Neuronal stem cell (in vitro differentiated cells): ENCODE measurements at regions not wholly inside any gene's neighbourhood (a gene's known extent, or its start where the extent isn't known, plus 50 kb on each side); places are given as distances from the start of the nearest gene placed in this dataset.
"Not testable (repeated sequence)": the region's sequence is repeated elsewhere in the genome, so short reads cannot be mapped to it uniquely, and the experiment has no call there.

Experiments
- DNase-seq: peaks from one replicate; pipeline ENCODE4 v3.0.0-alpha.2; 2013; ENCODE audit warnings: low spot score
- H2AFZ ChIP-seq: one replicate; pipeline ENCODE4 v1.6.1; 2013; ENCODE audit warnings: mild to moderate bottlenecking, low read length, inconsistent platforms
- H2AK5ac ChIP-seq: 2 replicates; pipeline ENCODE4 v1.6.1; 2013; ENCODE audit warnings: low read depth, mild to moderate bottlenecking, inconsistent platforms, low read length, moderate library complexity, mixed read lengths
- H2BK120ac ChIP-seq: 2 replicates; pipeline ENCODE4 v1.6.1; 2013; ENCODE audit warnings: low read depth, mild to moderate bottlenecking, inconsistent platforms, low read length, moderate library complexity, mixed read lengths
- H2BK12ac ChIP-seq: one replicate; pipeline ENCODE4 v1.6.1; 2013; ENCODE audit warnings: low read length, inconsistent platforms
- H2BK15ac ChIP-seq: 2 replicates; pipeline ENCODE4 v1.6.1; 2013; ENCODE audit warnings: mild to moderate bottlenecking, low read length, inconsistent platforms, mixed read lengths
- H2BK5ac ChIP-seq: one replicate; pipeline ENCODE4 v1.6.1; 2013; ENCODE audit warnings: inconsistent platforms, mild to moderate bottlenecking, low read length, moderate library complexity
- H3K14ac ChIP-seq: one replicate; pipeline ENCODE4 v1.6.1; 2013; ENCODE audit warnings: low read length, inconsistent platforms
- H3K18ac ChIP-seq: 2 replicates; pipeline ENCODE4 v1.6.1; 2013; ENCODE audit warnings: low read length, inconsistent platforms
- H3K23ac ChIP-seq: 2 replicates; pipeline ENCODE4 v1.6.1; 2013; ENCODE audit warnings: low read depth, mild to moderate bottlenecking, mixed read lengths, low read length, inconsistent platforms; ENCODE audit not compliant: poor library complexity
- H3K27ac ChIP-seq: replicated peaks from 3 replicates; pipeline ENCODE4 v1.5.1; 2013; ENCODE audit warnings: low read length, inconsistent platforms
- H3K27me3 ChIP-seq, 3 experiments: 2 replicates each; pipeline ENCODE4 v1.6.1; 2013; ENCODE audit warnings: low read length in 3 of 3, mild to moderate bottlenecking in 2 of 3, inconsistent platforms in 1 of 3, low read depth in 1 of 3, mixed read lengths in 1 of 3, moderate library complexity in 1 of 3; ENCODE audit not compliant: control insufficient read depth in 3 of 3, insufficient read depth in 3 of 3
- H3K36me3 ChIP-seq, 2 donors: replicated peaks in 1 of 2; 2 replicates each; pipeline ENCODE4 v1.6.1; 2013; ENCODE audit warnings: low read length in 2 of 2; ENCODE audit not compliant: control insufficient read depth in 2 of 2, insufficient read depth in 2 of 2
- H3K4ac ChIP-seq: 2 replicates; pipeline ENCODE4 v1.6.1; 2013; ENCODE audit warnings: inconsistent platforms, mild to moderate bottlenecking, low read length, moderate library complexity
- H3K4me1 ChIP-seq, 2 donors: 1 replicate in 1 of 2; 2 replicates in 1 of 2; pipeline ENCODE4 v1.6.1; 2013; ENCODE audit warnings: low read length in 2 of 2, low read depth in 1 of 2; ENCODE audit not compliant: control insufficient read depth in 2 of 2, insufficient read depth in 1 of 2
- H3K4me2 ChIP-seq: one replicate; pipeline ENCODE4 v1.6.1; 2013; ENCODE audit warnings: mild to moderate bottlenecking, low read length, inconsistent platforms; ENCODE audit not compliant: insufficient read depth, poor library complexity, severe bottlenecking
- H3K4me3 ChIP-seq, 2 donors: 2 replicates each; pipeline ENCODE4 v1.5.1; 2013; ENCODE audit warnings: low read length in 2 of 2, mild to moderate bottlenecking in 2 of 2, inconsistent platforms in 1 of 2, moderate library complexity in 1 of 2
- H3K79me1 ChIP-seq: one replicate; pipeline ENCODE4 v1.6.1; 2013; ENCODE audit warnings: low read depth, mild to moderate bottlenecking, inconsistent platforms, low read length, moderate library complexity
- H3K9ac ChIP-seq: one replicate; pipeline ENCODE4 v1.6.1; 2013; ENCODE audit warnings: mild to moderate bottlenecking, low read depth, low read length, inconsistent platforms; ENCODE audit not compliant: poor library complexity
- H3K9me3 ChIP-seq, 2 donors: replicated peaks in 1 of 2; 2 replicates each; pipeline versions ENCODE3 to v1.6.1; 2013; ENCODE audit warnings: low read length in 2 of 2, mild to moderate bottlenecking in 2 of 2, inconsistent platforms in 1 of 2, low read depth in 1 of 2, mixed read lengths in 1 of 2, moderate library complexity in 1 of 2; ENCODE audit not compliant: control insufficient read depth in 2 of 2, insufficient read depth in 1 of 2
- H4K8ac ChIP-seq: one replicate; pipeline ENCODE4 v1.6.1; 2013; ENCODE audit warnings: low read depth, mild to moderate bottlenecking, inconsistent platforms, low read length, moderate library complexity
- H4K91ac ChIP-seq: one replicate; pipeline ENCODE4 v1.6.1; 2013; ENCODE audit warnings: low read length, low read depth, mild to moderate bottlenecking, inconsistent platforms; ENCODE audit not compliant: poor library complexity
- WGBS, 2 donors: extraction: QIAGEN DNeasy Blood & Tissue Kit; methylation state at CpG; one replicate each; pipeline ENCODE4 v1.1.7; 2013; ENCODE audit warnings: missing lambda C conversion rate in 2 of 2, mixed read lengths in 1 of 2; ENCODE audit not compliant: insufficient read length in 2 of 2, insufficient replicate concordance in 1 of 2; ENCODE audit errors: extremely low coverage in 2 of 2; 5-methylcytosine and 5-hydroxymethylcytosine counted together

DNA sequence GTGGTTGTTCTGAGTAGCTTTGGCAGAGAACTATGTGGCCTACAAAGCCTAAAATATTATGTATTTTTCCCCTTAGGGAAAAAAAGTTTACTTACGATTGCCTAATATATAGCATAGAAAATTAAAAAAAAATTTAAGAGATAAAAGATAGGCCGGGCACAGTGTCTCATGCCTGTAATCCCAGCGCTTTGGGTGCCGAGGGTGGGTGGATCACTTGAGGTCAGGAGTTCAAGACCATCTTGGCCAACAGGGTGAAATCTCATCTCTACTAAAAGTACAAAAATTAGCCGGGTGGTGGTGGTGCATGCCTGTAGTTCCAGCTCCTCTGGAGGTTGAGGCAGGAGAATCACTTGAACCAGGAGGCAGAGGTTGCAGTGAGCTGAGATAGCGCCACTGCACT, 439.2 kb upstream of the KLF6 start:
- Histone ChIP-seq H4K91ac (no peak overlapping the region), H3K4me2 (no peak overlapping the region), H3K36me3 (no peaks in the 10 kb centered on the region), H2AFZ (no peak overlapping the region), H3K79me1 (no peaks in the 10 kb centered on the region), H3K9ac (no peak overlapping the region), H3K27ac (no peak overlapping the region), H3K23ac (no peak overlapping the region), H3K4me3 (no peak overlapping the region), H3K4me1 (peaks cover 0 to 2% of the 10 kb centered on the region in 2 donors), H4K8ac (no peak overlapping the region), H3K9me3 (no peaks in the 10 kb centered on the region), H2BK15ac (no peak overlapping the region), H2BK12ac (no peak overlapping the region), H2AK5ac (no peak overlapping the region), H2BK120ac (no peak overlapping the region), H3K18ac (no peak overlapping the region), H3K27me3 (no peaks in the 10 kb centered on the region), H3K4ac (no peak overlapping the region), H3K14ac (no peak overlapping the region), H2BK5ac (no peak overlapping the region)
- no peak for DNase-seq
- WGBS, 2 donors: no CpG with 5 or more reads among the region's 6 CpGs

DNA sequence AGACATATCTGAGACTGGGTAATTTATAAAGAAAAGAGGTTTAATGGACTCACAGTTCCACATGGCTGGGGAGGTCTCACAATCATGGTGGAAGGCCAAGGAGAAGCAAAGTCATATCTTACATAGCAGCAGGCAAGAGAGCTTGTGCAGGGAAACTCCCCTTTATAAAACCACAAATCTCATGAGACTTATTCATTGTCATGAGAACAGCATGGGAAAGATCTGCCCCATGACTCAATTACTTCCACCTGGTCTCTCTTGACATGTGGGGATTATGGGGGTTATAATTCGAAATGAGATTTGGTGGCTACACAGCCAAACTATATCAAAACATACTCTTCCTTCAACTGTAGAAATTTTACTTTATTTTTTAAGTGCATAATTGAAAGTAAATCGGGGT, 436.3 kb upstream of the KLF6 start:
- WGBS, 2 donors: no CpG with 5 or more reads among the region's 2 CpGs
- H2AFZ ChIP-seq, H3K4me3 ChIP-seq, H4K91ac ChIP-seq, H3K27ac ChIP-seq, H3K36me3 ChIP-seq, H2AK5ac ChIP-seq, H3K4me1 ChIP-seq, H3K4ac ChIP-seq, H2BK12ac ChIP-seq, H3K4me2 ChIP-seq, H2BK15ac ChIP-seq, H3K9ac ChIP-seq, H3K23ac ChIP-seq, H2BK120ac ChIP-seq, H4K8ac ChIP-seq, DNase-seq, H2BK5ac ChIP-seq, H3K14ac ChIP-seq, H3K79me1 ChIP-seq, H3K18ac ChIP-seq, H3K27me3 ChIP-seq, H3K9me3 ChIP-seq: not testable (repeated sequence)

GRCh38 chr10:4219901-4220300, 434.9 kb upstream of the KLF6 start:
- H3K36me3 ChIP-seq: no peaks in the 10 kb centered on the region
- H3K79me1 ChIP-seq: no peaks in the 10 kb centered on the region
- no peaks in the 10 kb centered on the region for H3K9me3 ChIP-seq
- no CpG with 5 or more reads among the region's 4 CpGs for WGBS, 2 donors
- no peak overlapping the region for H2BK5ac ChIP-seq
- no peak overlapping the region for H3K4me2 ChIP-seq
- no peak overlapping the region for H2BK12ac ChIP-seq
- H3K18ac ChIP-seq: no peak overlapping the region
- no peak overlapping the region for H2BK120ac ChIP-seq
- DNase-seq: no peak
- no peaks in the 10 kb centered on the region for H3K27me3 ChIP-seq
- no peak overlapping the region for H4K8ac ChIP-seq
- no peak overlapping the region for H2AK5ac ChIP-seq
- peaks cover 3 to 7% of the 10 kb centered on the region in 2 donors for H3K4me1 ChIP-seq
- no peak overlapping the region for H2BK15ac ChIP-seq
- H3K14ac ChIP-seq: no peak overlapping the region
- H3K27ac ChIP-seq: no peak overlapping the region
- H3K4me3 ChIP-seq: no peak overlapping the region
- H4K91ac ChIP-seq: no peak overlapping the region
- no peak overlapping the region for H3K9ac ChIP-seq
- no peak overlapping the region for H3K4ac ChIP-seq
- no peak overlapping the region for H3K23ac ChIP-seq
- H2AFZ ChIP-seq: peak overlapping the region; percentile 35

- Histone ChIP-seq H2BK120ac (no peak overlapping the region), H2AFZ (no peak overlapping the region), H3K4me3 (no peak overlapping the region), H3K27me3 (no peaks in the 10 kb centered on the region), H2BK12ac (peak overlapping the region; percentile 12), H3K4me2 (no peak overlapping the region), H3K4ac (no peak overlapping the region), H4K8ac (no peak overlapping the region), H3K9me3 (no peaks in the 10 kb centered on the region), H3K36me3 (no peaks in the 10 kb centered on the region), H3K14ac (no peak overlapping the region), H3K4me1 (peaks cover 5 to 7% of the 10 kb centered on the region in 2 donors), H2BK15ac (no peak overlapping the region), H3K23ac (no peak overlapping the region), H4K91ac (no peak overlapping the region), H2AK5ac (no peak overlapping the region), H2BK5ac (no peak overlapping the region), H3K27ac (no peak overlapping the region), H3K9ac (no peak overlapping the region), H3K79me1 (no peaks in the 10 kb centered on the region), H3K18ac (peak overlapping the region; percentile 21)
- no peak for DNase-seq
- WGBS, 2 donors: no CpG with 5 or more reads among the region's 9 CpGs
Measured at GRCh38 chr10:4217653-4218052, 432.6 kb upstream of the KLF6 start.
